ENCODE measurements at regions not wholly inside any gene's neighbourhood (a gene's known extent, or its start where the extent isn't known, plus 50 kb on each side); places are given as distances from the start of the nearest gene placed in this dataset.

DNA sequence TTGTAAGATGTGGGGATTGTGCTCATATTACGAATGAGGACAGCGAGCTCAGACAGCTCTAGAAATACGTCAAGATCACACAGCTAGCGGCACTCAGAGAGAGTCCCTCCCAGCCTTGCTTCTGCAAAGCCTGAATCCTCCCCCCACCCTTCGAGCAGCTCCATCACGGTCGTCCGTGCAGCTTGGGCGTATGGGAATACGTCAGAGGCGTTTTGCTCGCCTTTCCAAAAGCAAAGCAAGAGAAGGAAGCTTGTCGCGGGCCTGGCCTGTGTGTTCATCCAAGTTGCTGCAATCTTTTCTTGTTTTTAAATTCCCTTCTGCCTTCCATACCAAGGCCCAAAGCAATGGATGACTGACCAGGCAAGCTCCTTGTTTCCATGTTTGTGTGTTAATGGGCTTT is 125.5 kb upstream of the IRF2BP2 start:
- no peak for DNase-seq (ENCODE audit: low read depth)
- TF ChIP-seq, protein P1, sequence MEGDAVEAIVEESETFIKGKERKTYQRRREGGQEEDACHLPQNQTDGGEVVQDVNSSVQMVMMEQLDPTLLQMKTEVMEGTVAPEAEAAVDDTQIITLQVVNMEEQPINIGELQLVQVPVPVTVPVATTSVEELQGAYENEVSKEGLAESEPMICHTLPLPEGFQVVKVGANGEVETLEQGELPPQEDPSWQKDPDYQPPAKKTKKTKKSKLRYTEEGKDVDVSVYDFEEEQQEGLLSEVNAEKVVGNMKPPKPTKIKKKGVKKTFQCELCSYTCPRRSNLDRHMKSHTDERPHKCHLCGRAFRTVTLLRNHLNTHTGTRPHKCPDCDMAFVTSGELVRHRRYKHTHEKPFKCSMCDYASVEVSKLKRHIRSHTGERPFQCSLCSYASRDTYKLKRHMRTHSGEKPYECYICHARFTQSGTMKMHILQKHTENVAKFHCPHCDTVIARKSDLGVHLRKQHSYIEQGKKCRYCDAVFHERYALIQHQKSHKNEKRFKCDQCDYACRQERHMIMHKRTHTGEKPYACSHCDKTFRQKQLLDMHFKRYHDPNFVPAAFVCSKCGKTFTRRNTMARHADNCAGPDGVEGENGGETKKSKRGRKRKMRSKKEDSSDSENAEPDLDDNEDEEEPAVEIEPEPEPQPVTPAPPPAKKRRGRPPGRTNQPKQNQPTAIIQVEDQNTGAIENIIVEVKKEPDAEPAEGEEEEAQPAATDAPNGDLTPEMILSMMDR (conservative IDR thresholded peaks at IDR 0.05; ENCODE audit: low read depth, low read length), result no peak
- H3K4me3 ChIP-seq (ENCODE audit: low read depth, low read length), result no peak overlapping the region

DNA sequence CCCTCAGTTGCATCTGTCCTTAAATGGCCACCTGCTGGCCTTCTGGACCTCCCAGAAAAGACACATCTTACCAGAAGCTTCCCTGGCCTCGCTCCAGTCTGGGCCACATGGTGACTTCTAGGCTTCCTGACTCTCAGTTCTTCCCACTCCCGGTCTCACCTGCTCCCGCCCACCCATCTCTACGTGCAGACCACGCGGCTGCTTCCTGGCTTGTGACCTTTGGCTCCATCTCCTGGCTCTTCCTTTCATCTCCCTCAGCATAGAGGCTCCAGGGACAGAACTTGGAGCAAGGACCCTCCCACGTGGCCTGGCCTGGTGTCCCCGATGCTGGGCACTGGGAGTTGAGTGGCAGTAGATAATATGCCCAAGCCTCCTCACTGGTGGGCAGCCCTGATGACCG is 124.9 kb upstream of the IRF2BP2 start:
- no peak for DNase-seq (ENCODE audit: low read depth)
- TF ChIP-seq, protein P1 (conservative IDR thresholded peaks at IDR 0.05; ENCODE audit: low read depth, low read length), result no peak
- H3K4me3 ChIP-seq (ENCODE audit: low read depth, low read length), result no peak overlapping the region

DNA sequence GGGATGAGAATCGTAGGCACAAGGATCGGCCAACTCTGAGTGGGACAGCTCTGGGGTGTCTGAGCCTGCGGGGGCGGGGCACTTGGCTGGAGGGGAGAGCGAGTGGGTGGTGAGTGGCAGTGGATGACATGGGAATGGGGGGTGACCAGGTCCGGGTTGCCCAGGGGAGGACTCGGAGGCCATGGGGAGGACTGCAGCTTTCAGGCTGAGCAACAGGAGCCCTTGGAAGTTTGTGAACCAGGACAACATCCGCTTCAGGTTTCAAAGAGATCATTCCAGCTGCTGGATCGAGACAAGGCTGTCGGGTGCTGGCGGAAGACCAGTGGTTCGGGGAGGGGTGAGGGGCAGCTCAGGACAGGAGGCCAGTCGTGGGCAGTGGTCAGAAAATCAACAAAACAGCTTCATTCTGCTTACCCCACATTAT is 124.4 kb upstream of the IRF2BP2 start:
- DNase-seq (ENCODE audit: low read depth), result no peak
- TF ChIP-seq, protein P1 (conservative IDR thresholded peaks at IDR 0.05; ENCODE audit: low read depth, low read length), result no peak
- no peak overlapping the region for H3K4me3 ChIP-seq (ENCODE audit: low read depth, low read length)

DNA sequence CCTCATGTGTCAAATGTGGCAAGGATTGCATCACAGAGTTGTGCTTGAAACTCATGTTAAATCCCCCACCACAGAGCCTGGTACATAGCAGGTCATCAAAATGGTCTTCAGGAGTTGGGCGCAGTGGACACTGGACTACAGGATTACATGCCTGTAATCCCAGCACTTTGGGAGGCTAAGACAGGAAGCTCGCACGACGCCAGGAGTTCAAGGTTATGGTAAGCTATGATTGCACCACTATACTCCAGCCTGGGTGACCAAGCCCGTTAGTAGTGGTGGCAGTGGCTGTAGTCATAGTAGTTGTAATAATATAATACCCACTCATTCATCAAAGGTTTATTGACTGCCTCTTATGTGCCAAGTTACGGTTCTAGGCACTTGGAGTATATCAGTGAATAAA is 123.4 kb upstream of the IRF2BP2 start:
- TF ChIP-seq, protein P1 (conservative IDR thresholded peaks at IDR 0.05; ENCODE audit: low read depth, low read length), result no peak
- no peak for DNase-seq (ENCODE audit: low read depth)
- H3K4me3 ChIP-seq (ENCODE audit: low read depth, low read length), result no peak overlapping the region

DNA sequence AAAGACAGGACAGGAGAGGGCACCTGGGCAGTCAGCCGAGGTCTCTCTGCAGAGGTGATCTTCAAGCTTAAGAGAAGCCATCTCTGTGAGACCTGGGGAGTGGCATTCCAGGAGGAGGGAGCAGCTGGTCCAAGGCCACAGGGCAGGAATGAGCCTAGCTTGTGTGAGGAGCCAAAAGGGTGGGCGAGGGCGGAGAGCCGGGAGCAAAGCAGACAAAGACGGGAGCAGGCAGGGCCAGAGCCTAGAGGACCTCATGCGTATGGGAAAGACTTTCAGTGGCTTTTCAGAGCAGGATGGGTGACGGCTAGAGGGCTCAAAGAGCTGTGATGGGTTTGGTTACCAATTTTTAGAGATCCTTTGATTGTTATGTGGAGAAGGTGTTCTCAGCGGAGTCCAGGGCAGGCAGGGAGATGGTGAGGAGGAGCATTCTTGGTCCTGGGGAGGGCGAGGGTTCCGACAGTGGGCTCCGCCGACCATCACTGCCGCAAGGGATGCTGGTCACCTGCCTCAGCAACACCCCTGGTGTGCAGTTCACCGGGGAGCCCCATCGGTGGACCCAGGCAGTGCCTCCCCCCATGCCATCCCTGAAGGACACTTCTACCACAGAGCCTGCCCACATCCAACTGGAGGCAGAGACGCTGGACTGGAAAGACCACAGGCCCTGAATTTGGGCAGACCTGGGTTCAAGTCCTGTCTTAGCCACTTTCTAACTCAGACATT is 122.9 kb upstream of the IRF2BP2 start:
- H3K4me3 ChIP-seq (ENCODE audit: low read depth, low read length), result no peak overlapping the region
- TF ChIP-seq, protein P1 (conservative IDR thresholded peaks at IDR 0.05; ENCODE audit: low read depth, low read length), result no peak
- no peak for DNase-seq (ENCODE audit: low read depth)

DNA sequence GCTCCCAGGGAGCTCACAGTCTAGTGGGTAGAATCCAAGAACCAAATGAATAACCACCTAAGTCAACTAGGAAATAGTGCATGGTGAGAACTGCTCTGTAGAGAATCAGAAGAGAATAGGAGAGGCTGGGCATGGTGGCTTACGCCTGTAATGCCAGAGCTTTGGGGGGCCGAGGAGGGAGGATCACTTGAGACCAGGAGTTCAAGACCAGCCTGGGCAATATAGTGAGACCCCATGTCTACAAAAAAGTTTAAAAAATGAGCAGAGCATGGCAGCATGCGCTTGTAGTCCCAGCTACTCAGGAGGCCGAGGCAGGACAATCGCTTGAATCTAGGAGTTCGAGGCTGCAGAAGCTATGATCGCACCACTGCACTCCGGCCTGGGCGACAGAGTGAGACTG is 122.3 kb upstream of the IRF2BP2 start:
- no peak overlapping the region for H3K4me3 ChIP-seq (ENCODE audit: low read depth, low read length)
- DNase-seq (ENCODE audit: low read depth), result no peak
- TF ChIP-seq, protein P1 (conservative IDR thresholded peaks at IDR 0.05; ENCODE audit: low read depth, low read length), result no peak

DNA sequence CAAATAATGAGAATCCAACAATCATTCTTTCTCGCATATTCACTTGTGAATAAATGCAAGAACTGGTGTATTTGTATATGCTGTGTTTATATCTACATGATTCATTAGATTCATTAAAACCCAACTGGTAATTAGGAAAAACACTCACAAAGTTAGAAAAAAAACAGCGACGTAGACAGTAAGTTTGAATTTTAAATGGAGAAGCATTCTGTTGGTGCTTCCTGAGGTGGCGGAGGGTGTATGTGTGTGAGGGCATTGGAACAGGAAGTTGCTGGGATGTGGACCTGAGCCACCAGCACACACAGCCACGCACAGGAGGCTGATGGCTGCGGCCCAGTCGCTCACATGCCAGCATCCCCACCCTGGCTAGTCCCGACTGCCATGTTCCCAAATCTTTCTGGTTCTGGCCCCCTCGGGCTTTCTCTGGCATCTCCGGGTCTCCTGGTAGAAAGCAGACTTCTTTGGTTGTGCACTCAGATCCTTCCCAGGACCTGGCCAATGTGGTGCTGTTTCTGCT is 121.6 kb upstream of the IRF2BP2 start:
- H3K4me3 ChIP-seq (ENCODE audit: low read depth, low read length), result no peak overlapping the region
- no peak for DNase-seq (ENCODE audit: low read depth)
- TF ChIP-seq, protein P1 (conservative IDR thresholded peaks at IDR 0.05; ENCODE audit: low read depth, low read length), result no peak

Data from epithelial cell of proximal tubule (primary cell).